ENCODE measurements at regions not wholly inside any gene's neighbourhood (a gene's known extent, or its start where the extent isn't known, plus 50 kb on each side); places are given as distances from the start of the nearest gene placed in this dataset.

GRCh38 chr1:220966041-220966440 lies 86.8 kb downstream of the HLX start:
- TF ChIP-seq CTCF (IDR thresholded peaks at IDR 0.05): no peak
- TF ChIP-seq EZH2 (IDR thresholded peaks at IDR 0.05; ENCODE audit: borderline replicate concordance, insufficient read depth, low read depth, low read length, poor library complexity, severe bottlenecking): no peak

All from B cell (primary cell).